ENCODE measurements at regions not wholly inside any gene's neighbourhood (a gene's known extent, or its start where the extent isn't known, plus 50 kb on each side); places are given as distances from the start of the nearest gene placed in this dataset.

DNA sequence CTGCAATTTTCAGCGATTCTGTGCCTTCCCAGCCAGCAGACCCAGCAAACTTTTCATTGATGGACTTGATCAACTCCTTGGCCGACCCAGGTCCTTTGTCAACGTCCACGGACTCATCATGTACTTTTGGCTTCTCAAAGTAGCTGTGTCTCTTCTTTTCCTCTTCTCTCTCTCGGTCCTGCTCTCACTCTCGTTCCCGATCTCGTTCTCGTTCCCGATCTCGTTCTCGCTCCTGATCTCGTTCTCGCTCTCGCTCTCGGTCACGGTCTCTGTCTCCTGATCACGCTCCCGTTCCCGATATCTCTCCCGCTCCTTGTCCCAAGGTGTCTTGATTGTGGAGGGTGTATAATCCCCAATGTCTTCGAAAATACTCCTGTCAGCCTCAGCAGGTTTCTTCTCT, 219.5 kb upstream of the FANCL start:
- TF ChIP-seq, protein P1, sequence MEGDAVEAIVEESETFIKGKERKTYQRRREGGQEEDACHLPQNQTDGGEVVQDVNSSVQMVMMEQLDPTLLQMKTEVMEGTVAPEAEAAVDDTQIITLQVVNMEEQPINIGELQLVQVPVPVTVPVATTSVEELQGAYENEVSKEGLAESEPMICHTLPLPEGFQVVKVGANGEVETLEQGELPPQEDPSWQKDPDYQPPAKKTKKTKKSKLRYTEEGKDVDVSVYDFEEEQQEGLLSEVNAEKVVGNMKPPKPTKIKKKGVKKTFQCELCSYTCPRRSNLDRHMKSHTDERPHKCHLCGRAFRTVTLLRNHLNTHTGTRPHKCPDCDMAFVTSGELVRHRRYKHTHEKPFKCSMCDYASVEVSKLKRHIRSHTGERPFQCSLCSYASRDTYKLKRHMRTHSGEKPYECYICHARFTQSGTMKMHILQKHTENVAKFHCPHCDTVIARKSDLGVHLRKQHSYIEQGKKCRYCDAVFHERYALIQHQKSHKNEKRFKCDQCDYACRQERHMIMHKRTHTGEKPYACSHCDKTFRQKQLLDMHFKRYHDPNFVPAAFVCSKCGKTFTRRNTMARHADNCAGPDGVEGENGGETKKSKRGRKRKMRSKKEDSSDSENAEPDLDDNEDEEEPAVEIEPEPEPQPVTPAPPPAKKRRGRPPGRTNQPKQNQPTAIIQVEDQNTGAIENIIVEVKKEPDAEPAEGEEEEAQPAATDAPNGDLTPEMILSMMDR (IDR thresholded peaks at IDR 0.05; ENCODE audit: borderline replicate concordance, extremely low read depth, low read length, poor library complexity, severe bottlenecking), result no peak
- no peak for TF ChIP-seq EZH2 (IDR thresholded peaks at IDR 0.05; ENCODE audit: borderline replicate concordance, low read depth, low read length, severe bottlenecking)
